GM21717 (cell line): ENCODE measurements at regions not wholly inside any gene's neighbourhood (a gene's known extent, or its start where the extent isn't known, plus 50 kb on each side); places are given as distances from the start of the nearest gene placed in this dataset.

Experiments
- ATAC-seq: cut with Tn5 transposase; IDR thresholded peaks from one replicate; pipeline ENCODE4 v1.9.1; 2021; ENCODE audit warnings: mild to moderate bottlenecking, moderate library complexity; ENCODE audit not compliant: unreplicated experiment

DNA sequence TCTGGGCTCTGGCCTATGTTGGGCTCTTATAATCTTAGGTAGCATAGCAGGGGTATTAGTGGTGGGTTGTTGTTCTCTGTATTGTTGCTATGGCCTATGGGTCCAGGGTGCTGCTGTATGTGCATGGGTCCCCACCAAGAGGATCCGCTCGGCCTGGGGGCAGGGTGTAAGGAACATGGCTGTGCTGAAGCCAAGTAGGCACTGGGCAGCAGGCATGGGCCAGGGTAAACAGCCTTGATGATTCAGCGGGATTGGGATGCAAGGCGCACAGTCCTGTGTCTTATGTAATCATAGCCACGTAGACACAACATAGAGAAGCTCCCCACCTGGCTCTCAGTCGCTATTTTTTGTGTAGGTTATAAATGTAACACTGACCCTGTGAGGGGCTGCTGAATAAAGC, 306.9 kb downstream of the ZPLD1 start:
- no peak for ATAC-seq

DNA sequence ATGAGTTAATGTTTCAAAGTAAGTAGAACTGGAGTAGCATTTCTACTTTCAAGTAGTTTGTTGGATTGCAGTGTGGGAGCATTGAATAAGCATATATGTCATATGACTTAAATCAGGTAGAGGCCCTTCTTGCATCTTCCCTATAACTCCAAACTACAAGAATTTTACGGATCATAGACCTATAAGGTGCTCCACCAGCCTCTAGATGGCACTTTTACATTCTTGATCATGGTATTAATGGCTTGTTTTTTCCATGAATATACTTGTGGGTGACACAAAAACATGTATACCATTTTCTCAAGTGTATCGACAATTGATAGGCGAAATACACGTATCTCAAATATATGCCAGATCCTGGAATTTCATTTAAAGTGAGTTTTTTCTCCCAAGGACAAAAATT, 311.1 kb downstream of the ZPLD1 start:
- ATAC-seq, result no peak

DNA sequence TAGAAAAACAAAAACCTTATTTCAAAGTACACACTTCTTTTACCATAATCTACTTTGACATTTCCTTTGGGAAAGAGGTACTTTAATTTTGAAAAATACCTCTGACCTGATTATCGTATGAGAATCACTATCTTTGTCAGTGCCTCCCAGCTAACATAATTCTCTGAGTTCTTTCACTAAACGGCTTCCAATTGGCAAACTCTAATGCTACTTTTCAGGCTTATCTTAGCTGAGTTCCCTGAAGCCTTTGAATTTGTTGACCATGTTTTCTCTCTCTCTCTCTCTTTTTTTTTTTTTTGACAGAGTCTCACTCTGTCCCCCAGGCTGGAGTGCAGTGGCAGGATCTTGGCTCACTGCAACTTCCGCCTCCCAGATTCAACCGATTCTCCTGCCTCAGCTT, 312.8 kb downstream of the ZPLD1 start:
- ATAC-seq, result no peak

DNA sequence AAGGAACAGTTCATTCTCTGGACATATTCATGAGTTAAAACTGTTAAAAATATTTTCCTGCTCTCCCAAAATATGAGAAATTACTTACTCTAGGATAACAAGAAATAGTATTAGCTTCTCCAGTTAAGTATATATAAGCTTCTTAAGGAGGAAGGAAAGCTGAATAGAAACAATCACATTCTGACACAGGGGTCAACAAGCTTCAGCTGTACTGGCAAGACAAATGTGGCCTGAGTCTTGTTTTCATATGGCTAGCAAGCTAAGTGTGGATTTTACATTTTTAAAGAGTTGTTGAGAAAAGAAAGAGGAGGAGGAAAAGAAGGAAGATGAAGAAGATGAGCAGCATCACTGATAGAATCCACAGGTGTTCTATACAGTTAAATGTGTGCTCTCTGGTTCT, 313.8 kb downstream of the ZPLD1 start:
- no peak for ATAC-seq

DNA sequence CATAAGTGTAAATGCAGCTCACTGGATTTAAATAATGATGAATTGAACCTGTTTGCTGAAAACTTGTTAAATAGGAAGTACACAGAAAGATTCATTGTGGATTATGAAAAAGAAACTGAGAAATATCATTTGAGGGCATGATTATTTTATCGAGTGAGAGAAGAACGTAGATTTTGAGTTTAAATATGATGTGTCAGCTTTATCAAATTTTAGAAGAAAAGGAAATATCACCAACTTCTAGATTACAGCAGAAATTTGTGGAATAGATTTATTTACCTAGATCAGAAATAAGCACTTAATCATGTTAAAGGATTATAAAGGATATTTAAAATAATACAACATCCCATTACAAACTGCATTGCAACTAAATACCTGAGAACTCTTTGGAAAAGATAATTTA, 315.5 kb downstream of the ZPLD1 start:
- ATAC-seq, result no peak

DNA sequence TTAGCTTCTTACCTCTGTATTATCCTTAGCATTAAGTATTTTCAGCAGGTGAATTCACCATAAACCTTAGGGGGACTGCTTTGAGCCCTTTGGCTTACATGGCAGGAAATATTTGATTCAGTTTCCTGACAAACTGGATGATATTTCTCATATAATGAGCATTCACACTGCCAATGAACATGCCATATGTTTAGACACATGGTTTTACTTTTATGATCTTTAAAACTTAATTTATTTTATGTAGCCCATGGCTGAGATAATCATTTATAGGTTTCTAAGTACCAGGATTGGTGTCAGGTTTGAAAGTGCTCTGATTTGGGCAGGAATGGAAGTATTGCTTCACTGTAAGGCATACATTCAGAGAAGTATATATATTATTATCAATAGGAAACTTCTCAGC, 319.1 kb downstream of the ZPLD1 start:
- ATAC-seq, result no peak

DNA sequence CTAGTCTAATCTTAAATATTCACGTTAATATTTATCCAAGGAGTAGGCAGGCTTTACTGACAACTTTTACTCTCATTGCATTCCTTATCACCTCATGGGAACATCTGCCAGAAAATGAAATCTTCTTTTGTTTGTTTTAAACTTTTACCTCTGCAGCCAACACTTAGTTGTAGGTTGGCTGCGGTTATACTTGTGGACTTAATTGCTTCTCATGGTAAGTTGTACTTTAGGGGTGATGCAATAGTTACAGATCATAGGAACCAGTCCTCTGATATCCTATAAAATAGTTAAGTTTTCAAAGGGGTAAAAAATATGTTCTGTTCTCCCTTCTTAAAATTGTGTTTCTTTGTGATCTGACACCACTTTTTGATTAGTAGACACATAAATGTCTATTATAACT, 321.9 kb downstream of the ZPLD1 start:
- ATAC-seq, result no peak

DNA sequence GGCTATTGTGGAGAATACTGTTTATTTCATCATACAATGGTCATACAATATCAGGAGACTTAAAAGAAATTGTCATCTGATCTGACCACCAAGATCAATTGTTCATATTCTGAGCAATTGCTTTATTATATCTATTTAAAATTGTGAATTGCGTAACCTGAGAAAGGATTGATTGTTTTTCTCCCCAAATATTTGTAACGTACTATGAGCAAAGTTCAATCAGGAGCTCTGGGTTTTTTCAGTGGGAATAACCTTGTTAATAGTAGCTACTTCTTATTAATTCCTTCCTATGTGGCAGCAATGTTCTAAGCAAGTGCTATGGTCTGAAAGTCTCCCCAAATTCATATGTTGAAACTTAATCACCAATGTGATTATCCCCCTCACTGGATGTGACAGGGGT, 323.1 kb downstream of the ZPLD1 start:
- no peak for ATAC-seq

DNA sequence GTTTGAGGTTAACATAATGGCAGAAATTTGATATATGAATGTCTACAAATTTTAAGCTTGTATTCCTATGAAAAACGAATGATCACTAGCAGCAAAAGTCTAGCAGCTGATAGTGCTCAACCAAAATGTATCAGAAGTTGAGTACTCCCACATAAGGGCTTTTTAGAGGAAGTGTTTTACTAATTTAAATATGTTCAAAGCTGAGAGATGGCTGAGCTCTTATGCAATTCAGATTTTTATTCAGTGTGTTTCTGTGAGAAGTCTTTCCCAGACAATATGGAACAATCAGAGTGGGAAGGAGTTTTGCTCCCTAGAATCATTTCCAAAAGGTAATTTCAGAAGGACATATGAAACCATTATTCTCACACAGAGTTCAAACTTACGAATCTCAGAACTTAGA, 327.0 kb downstream of the ZPLD1 start:
- ATAC-seq, result no peak

DNA sequence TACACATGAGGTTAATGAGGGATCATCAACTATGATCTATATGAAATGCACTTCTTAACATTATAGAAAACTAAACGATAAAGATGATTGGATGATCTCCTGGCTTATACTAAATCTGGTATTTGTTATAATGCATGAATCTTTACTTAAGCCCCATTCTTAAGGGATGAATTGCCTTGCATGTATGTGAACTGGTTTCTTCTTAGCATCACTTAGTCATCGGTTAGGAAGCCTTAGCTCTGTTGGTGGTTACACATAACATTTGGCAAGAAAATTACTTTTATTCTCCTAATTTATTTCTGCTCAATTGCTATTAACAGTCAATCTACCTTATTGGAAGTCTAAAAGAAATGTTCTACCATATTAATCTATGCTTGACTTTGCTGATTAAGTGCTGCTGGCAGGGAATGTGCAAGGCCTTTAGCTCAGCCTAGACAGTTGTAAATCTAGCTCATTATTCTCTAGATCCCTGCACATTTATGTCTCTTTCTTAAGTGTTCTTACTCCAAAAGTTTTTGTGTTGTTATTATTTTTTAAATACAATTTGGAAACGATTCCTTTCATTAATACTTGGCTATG, 356.0 kb downstream of the ZPLD1 start:
- no peak for ATAC-seq

DNA sequence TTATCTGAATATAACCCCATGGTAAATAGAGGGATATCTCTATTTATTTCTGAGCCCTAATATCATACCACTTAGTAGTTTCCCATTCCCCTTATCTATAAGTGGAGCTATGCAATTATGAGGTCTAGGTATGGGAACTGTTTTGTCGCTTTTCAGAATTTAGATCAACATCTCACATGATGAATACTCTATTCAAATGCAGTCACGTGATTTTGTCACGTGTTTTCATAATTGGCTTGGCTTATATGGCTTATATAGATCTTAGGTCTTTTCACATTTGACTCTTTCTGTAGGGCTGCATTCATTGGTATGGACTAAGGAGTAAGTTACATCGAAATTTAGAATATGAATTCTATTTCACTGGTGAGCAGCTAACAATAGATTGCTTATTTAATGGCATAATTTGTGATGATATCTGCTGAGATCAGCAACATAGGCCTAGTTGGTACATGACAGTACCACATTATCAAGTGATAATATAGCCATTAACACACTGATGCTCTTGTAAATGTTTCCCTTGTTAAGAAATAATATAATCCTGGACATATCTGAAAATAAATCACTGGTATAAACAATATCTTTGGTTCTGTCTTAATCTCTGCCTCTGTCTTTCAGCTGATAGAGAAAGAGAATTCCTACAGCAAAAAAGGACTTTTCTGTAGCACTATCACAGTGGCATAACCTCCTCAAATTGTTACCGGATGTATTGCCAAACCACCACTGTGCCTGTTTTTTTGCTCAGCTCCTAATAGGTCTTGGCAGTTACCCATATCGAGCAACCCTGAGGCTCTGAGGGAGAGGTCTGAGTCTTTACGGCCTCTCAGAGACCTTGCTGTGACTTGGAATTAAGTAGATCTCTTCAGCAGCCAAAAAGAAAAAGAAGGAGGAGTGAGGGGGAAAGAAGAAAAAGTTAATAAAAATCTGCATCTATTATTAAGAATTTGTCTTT, 357.1 kb downstream of the ZPLD1 start:
- ATAC-seq, result no peak

DNA sequence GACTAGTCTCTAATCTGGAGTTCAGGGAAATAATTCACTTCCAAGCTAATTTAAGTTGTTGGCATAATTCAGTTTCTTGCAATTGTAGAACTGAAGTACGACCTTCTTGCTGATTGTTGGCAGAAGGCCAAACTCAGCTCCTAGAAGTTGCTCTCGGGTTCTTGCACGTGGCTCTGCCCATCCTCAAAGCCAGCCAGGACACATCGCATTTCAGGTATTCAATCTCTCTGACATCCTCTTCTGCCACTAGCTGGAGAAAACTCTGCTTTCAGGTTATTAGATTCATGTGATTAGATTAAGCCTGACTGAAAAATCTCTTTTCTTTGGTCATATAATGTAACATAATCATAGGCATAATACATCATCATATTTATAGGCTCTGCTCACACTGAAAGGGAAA, 362.0 kb downstream of the ZPLD1 start:
- ATAC-seq, result no peak

DNA sequence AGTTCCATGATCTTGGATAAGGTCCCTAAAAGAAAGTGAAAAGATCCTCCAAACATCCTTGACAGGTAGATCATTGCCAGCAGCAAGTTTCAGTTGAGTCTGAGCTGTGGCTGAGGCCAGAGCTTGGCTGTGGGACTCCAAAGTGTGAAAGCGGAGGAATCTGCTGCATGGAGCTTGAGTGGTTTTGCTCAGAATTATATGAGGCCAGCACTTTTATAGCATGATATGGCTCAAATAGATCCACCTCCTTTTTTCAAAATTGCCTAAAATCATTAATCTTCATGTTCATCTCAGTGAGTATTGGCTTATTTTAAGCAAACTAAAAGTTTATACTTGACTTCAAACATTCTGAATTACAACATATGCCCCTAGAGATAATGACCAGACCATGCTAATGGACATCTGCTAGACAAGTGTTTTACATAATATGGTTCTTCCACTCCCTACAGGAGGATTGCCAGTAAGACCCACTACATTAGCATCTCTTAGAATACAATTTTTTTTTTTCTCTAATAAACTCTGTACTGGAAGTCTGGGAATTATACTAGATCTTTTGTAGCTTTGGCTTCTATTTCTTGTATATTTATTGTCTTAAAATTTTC, 368.1 kb downstream of the ZPLD1 start:
- no peak for ATAC-seq

DNA sequence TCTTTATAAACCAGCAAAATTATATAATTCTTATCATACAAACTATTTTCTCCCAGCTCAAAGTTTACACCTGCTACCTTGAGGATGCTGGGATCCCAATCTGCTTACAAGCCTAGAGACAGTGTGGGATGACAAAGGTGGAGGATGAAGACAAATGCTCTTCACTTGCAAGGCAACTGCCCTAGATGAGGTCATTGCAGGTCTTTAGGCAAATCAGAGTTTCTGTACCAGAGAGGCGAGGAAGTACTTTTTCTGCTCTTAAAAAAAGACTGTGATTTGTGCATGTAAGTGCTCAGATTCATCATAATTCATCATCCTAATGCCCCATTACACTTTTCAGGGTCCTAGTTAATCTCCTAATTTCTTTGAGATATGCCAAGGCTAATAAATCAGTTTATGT, 376.1 kb downstream of the ZPLD1 start:
- no peak for ATAC-seq

DNA sequence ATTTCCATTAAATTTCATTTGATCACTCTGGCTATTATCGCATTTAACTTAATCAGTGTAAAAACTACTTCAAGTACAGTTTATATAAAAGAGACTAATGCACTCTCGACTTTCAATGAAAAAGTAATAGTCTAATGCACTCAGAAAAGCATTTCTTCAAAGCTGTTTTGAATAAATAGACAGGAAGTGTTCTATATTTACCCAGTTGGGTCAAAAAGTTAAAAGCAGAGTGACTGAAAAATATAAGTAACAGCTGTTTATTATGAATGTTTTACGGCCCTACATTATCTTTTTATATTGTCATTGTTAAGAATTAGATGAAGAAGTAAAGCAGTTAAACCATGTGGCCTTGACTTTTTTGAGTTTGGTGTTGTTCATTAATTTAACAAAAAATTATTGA, 391.8 kb downstream of the ZPLD1 start:
- no peak for ATAC-seq

DNA sequence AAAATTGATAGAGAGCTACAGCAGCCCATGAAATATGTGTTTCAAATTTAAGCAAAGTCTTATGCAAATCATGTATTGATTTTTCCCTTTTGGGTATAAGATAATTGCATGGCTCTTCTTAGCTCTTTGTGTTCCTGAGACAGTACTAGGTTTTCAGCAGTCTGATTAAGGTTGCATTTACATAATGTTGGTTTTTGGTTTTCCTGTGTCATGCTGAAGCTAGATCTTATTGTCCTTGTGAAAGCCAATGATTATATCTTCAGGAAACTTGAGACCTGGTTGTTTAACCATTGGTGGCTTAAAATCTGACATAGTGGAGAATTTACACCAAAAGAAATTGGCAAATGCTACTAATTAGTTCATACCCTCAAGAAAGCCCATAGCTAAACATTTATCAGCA, 392.6 kb downstream of the ZPLD1 start:
- no peak for ATAC-seq

DNA sequence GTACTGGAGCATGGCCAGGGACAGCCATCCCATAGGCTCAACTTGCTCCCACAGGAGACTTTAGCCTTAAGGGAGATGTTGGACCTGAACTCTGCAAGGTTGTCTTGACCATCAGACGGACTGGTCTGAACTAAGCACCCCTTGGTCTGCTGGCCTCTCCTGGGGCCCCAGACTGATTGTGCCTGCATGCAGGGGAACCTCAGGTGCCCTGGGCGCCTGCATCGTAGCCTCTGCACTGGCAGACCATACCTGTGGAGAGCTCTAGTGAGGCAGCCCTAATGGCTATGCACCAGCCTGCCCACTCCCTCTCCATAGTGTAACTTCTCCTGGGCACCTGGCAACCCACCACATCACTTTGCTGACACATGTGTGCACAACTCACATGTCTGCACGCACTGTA, 395.6 kb downstream of the ZPLD1 start:
- ATAC-seq, result no peak

DNA sequence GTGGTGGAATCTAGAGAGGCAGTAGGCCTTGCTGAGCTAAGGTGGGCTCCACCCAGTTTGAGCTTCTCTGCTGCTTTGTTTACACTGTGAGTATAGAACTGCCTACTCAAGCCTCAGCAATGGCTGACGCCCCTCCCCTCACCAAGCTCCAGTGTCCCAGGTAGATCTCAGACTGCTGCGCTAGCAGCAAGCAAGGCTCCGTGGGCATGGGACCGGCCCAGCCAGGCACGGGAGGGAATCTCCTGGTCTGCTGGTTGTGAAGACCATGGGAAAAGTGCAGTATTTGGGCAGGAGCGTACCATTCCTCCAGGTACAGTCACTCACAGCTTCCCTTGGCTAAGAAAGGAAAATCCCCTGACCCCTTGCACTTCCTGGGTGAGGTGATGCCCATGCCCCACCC, 407.1 kb downstream of the ZPLD1 start:
- no peak for ATAC-seq

DNA sequence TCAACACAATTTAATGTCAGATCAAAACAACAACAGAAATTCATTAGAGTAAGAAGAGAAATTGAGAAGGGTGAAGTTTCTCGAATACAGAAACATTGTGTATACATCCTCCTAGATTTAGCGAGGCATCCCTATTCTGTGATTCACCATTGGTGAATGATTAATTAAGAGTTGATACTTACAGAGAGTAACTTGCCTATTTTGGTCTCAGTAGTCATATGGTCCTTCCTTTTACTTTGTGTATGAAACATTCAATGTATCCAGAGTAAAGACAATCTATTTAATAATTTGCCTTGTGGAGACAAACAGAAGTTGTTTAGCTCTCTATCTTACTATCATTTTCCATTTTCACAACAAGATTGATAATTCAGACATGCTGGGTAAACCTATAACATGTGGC, 432.0 kb downstream of the ZPLD1 start:
- no peak for ATAC-seq

DNA sequence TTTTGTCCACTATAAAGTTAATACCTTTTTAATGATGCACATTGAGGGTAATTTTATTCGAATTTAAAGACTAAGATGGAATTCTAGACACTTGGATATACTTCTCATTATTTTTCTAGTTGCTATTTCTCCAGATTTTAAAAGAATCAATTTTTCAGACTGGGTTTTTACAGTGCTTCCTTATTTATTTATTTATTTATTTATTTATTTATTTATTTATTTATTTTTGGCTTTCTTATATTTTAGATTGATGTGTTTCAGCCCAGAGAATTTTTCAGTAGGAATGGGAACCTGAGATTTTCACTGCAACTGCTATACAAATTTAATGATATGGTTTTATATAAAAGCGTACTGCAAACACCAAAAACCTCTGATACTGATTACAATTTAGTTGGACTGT, 448.7 kb downstream of the ZPLD1 start:
- ATAC-seq, result no peak

DNA sequence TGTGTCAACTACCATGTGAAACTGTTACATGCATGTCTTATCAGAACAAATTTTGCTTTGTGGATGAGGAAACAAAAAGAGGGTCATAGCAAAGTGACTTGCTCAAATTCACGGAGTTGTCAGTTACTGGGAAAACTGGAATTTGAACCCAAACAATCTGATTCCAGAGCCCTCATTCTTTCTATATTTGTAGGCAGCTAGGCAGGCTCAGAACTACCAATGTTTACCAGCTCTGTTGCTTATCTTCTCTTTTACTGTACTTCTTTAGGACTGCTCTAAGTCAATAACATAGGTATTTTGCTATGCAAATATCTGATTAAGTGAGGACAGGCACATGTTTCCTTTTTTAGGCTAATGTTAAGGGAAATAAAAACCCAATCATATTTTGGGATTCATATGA, 450.5 kb downstream of the ZPLD1 start:
- no peak for ATAC-seq

DNA sequence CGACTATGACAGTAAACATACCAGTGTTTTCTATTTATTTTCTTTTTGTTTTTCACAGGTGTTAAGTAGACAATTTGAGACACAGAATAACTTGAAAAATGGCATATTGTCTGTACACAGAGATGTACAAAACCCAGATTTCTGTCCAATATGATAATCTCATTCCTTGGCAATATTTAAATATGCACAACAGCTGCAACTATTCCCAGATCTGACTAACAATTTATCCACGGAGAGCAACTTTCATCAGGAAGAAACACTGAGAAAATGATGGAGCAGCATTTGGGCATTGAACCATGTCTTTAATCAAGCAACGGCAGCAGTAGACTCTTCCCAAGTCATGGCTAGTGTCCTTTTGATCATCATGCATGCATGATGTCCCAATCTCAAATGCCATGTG, 452.6 kb downstream of the ZPLD1 start:
- no peak for ATAC-seq
